Astrocyte (in vitro differentiated cells and primary cell): ENCODE measurements at regions not wholly inside any gene's neighbourhood (a gene's known extent, or its start where the extent isn't known, plus 50 kb on each side); places are given as distances from the start of the nearest gene placed in this dataset.

Experiments
- DNase-seq: peaks from one replicate; pipeline ENCODE4 v3.0.0-alpha.2; 2010; ENCODE audit warnings: low read depth
- FAIRE-seq: peaks from 2 replicates; lab custom pipeline; 2011; peaks lifted over from hg19 to GRCh38; lab: Jason Lieb, UNC
- H2AFZ ChIP-seq: 2 replicates; pipeline ENCODE4 v1.6.0; 2012; ENCODE audit warnings: low read depth, low read length, inconsistent platforms
- H3K27ac ChIP-seq: 2 replicates; pipeline ENCODE4 v1.5.1; 2011; ENCODE audit warnings: low read depth, low read length, inconsistent platforms
- H3K27me3 ChIP-seq: 2 replicates; pipeline ENCODE4 v1.6.0; 2011; ENCODE audit warnings: low read length, inconsistent platforms; ENCODE audit not compliant: insufficient read depth
- H3K36me3 ChIP-seq: 2 replicates; pipeline ENCODE4 v1.5.1; 2011; ENCODE audit warnings: low read length, inconsistent platforms; ENCODE audit not compliant: insufficient read depth
- H3K4me1 ChIP-seq: 2 replicates; pipeline ENCODE4 v1.5.1; 2011; ENCODE audit warnings: low read length, inconsistent platforms; ENCODE audit not compliant: insufficient read depth
- H3K4me2 ChIP-seq: 2 replicates; pipeline ENCODE4 v1.6.0; 2012; ENCODE audit warnings: low read length, inconsistent platforms
- H3K4me3 ChIP-seq: 2 replicates; pipeline ENCODE4 v1.5.1; 2011; ENCODE audit warnings: low read depth, mild to moderate bottlenecking, low read length, inconsistent platforms; ENCODE audit not compliant: insufficient read depth
- H3K79me2 ChIP-seq: 2 replicates; pipeline ENCODE4 v1.6.0; 2012; ENCODE audit warnings: mild to moderate bottlenecking, low read length, inconsistent platforms; ENCODE audit not compliant: insufficient read depth
- H3K9ac ChIP-seq: 2 replicates; pipeline ENCODE4 v1.6.0; 2012; ENCODE audit warnings: mild to moderate bottlenecking, low read length, inconsistent platforms
- H3K9me3 ChIP-seq: 2 replicates; pipeline ENCODE4 v1.5.1; 2012; ENCODE audit warnings: low read depth, mild to moderate bottlenecking, low read length, inconsistent platforms; ENCODE audit not compliant: insufficient read depth
- H4K20me1 ChIP-seq: 2 replicates; pipeline ENCODE4 v1.6.0; 2012; ENCODE audit warnings: low read length, inconsistent platforms; ENCODE audit not compliant: insufficient read depth
- H3K27ac Mint-ChIP-seq: one replicate; pipeline ENCODE4 v1.8.0; 2021; ENCODE audit warnings: mild to moderate bottlenecking, mixed read lengths; ENCODE audit not compliant: unreplicated experiment
- H3K27me3 Mint-ChIP-seq: one replicate; pipeline ENCODE4 v1.8.0; 2021; ENCODE audit warnings: low read depth, mixed read lengths; ENCODE audit not compliant: unreplicated experiment
- H3K36me3 Mint-ChIP-seq: one replicate; pipeline ENCODE4 v1.8.0; 2021; ENCODE audit warnings: low read depth, mixed read lengths; ENCODE audit not compliant: unreplicated experiment
- H3K4me1 Mint-ChIP-seq: one replicate; pipeline ENCODE4 v1.8.0; 2021; ENCODE audit warnings: low read depth, mixed read lengths; ENCODE audit not compliant: unreplicated experiment
- H3K4me3 Mint-ChIP-seq: one replicate; pipeline ENCODE4 v1.8.0; 2021; ENCODE audit warnings: mild to moderate bottlenecking, moderate library complexity, mixed read lengths; ENCODE audit not compliant: unreplicated experiment
- H3K9me3 Mint-ChIP-seq: one replicate; pipeline ENCODE4 v1.8.0; 2021; ENCODE audit warnings: mild to moderate bottlenecking, mixed read lengths; ENCODE audit not compliant: unreplicated experiment
- EZH2 ChIP-seq: IDR thresholded peaks from 2 replicates; pipeline ENCODE4 v1.6.1; 2012; ENCODE audit warnings: mild to moderate bottlenecking, low read length, inconsistent platforms; ENCODE audit not compliant: insufficient read depth
- TF ChIP-seq, protein P1 (sequence below): IDR thresholded peaks from 2 replicates; pipeline ENCODE4 v1.5.1; 2011; ENCODE audit warnings: low read depth, mild to moderate bottlenecking, inconsistent platforms, low read length, moderate library complexity; ENCODE audit not compliant: insufficient read depth

DNA sequence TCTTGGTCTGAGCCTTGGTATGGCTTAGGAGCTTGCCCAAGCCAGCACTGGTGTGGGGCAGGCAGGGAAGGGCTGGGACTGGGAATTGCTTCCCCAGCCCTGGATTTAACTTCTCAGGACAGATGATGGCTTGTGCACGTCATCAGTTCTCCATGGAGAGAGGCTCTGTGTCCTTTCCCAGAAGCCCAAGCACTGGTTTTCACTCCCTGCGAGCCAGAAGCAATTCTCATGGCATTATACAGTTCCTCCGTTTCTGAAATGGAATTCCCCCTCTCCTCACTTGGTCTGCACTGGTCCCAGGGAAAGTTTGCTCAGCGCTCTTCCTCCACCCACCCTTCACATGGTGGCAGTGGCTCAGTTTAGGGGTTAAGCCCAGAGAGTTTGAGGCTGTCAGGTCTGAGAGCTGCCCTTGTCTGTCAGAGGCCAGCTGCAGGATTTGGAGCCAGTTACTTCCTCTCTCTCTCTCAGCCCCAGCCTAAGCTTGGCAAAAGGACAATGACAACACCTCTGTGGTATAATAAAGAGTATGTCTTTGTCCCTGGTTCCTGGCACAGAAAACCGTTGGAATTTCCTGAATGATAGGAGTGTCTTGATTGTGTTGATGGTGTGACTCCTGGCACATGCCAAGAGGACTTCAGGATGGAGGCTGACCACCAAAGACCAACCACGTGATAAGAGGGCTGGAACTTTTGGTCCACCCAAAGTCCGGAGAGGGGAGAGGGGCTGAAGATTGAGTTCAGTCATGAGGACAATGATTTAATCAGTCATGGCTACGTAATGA, 219.6 kb upstream of the TNRC6C start:
- no peaks in the 10 kb centered on the region for H4K20me1 ChIP-seq
- H3K9me3 ChIP-seq, result peaks cover 4% of the 10 kb centered on the region
- Mint-ChIP-seq H3K36me3 (no peaks in the 10 kb centered on the region), H3K27ac (no peak overlapping the region), H3K4me1 (peaks cover 2% of the 10 kb centered on the region), H3K4me3 (no peak overlapping the region), H3K9me3 (peaks cover 3% of the 10 kb centered on the region), H3K27me3 (peaks cover 50% of the 10 kb centered on the region)
- H3K4me3 ChIP-seq, result no peak overlapping the region
- H3K9ac ChIP-seq, result no peak overlapping the region
- FAIRE-seq (no peak), DNase-seq (no peak)
- H3K4me1 ChIP-seq, result no peaks in the 10 kb centered on the region
- no peak overlapping the region for H3K27ac ChIP-seq
- H2AFZ ChIP-seq, result no peak overlapping the region
- no peaks in the 10 kb centered on the region for H3K79me2 ChIP-seq
- H3K27me3 ChIP-seq, result peaks cover 19% of the 10 kb centered on the region
- H3K4me2 ChIP-seq, result no peak overlapping the region
- TF ChIP-seq, protein P1, sequence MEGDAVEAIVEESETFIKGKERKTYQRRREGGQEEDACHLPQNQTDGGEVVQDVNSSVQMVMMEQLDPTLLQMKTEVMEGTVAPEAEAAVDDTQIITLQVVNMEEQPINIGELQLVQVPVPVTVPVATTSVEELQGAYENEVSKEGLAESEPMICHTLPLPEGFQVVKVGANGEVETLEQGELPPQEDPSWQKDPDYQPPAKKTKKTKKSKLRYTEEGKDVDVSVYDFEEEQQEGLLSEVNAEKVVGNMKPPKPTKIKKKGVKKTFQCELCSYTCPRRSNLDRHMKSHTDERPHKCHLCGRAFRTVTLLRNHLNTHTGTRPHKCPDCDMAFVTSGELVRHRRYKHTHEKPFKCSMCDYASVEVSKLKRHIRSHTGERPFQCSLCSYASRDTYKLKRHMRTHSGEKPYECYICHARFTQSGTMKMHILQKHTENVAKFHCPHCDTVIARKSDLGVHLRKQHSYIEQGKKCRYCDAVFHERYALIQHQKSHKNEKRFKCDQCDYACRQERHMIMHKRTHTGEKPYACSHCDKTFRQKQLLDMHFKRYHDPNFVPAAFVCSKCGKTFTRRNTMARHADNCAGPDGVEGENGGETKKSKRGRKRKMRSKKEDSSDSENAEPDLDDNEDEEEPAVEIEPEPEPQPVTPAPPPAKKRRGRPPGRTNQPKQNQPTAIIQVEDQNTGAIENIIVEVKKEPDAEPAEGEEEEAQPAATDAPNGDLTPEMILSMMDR, result no peak
- TF ChIP-seq EZH2, result no peak
- H3K36me3 ChIP-seq, result no peaks in the 10 kb centered on the region

DNA sequence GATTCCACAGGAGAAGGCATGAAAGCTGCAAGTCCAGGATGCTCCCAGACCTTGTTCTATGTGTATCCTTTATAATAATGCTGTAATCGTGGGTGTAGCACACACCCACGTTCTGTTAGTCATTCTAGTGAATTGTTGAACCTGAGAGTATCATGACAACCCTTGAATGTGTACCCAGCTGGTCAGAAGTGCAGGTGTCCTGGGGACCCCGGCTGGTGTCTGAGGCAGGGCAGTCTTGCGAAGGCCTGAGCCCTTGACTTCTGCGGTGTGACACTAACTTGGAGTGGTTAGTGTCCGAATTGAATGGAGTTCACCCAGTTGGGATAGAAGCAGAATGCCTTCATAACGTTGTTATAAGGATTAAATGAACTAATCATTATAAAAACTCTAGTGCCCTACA, 218.0 kb upstream of the TNRC6C start:
- Histone ChIP-seq H3K9ac (no peak overlapping the region), H4K20me1 (no peaks in the 10 kb centered on the region), H3K27me3 (peaks cover 12% of the 10 kb centered on the region), H3K9me3 (peaks cover 4% of the 10 kb centered on the region), H3K36me3 (no peaks in the 10 kb centered on the region), H3K27ac (no peak overlapping the region), H3K4me3 (no peak overlapping the region), H3K4me1 (no peaks in the 10 kb centered on the region), H2AFZ (no peak overlapping the region), H3K4me2 (no peak overlapping the region), H3K79me2 (no peaks in the 10 kb centered on the region)
- FAIRE-seq (no peak), DNase-seq (no peak)
- H3K27ac Mint-ChIP-seq, result no peak overlapping the region
- H3K9me3 Mint-ChIP-seq, result peaks cover 8% of the 10 kb centered on the region
- no peaks in the 10 kb centered on the region for H3K4me1 Mint-ChIP-seq
- H3K36me3 Mint-ChIP-seq, result no peaks in the 10 kb centered on the region
- TF ChIP-seq, protein P1, result no peak
- TF ChIP-seq EZH2, result no peak
- no peak overlapping the region for H3K4me3 Mint-ChIP-seq
- H3K27me3 Mint-ChIP-seq, result peaks cover 57% of the 10 kb centered on the region

DNA sequence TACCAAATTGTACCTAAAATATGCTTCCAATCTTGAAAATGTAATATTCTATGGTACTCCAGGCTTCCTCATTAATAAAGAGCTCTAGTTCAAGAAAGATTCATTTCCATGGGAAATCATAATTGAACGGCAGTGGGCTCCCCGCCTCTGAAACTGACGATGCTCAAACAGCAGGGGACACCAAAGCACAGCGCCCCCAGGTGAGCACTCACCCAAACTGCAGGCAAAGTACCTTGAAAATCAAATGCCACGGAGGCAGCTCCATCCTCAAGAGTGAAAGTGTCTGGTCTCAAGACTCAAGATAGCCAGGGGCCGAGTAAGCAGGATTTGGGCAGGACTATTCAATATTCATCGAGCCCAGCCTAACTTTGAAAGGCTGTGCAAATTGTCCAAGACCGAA, 217.4 kb upstream of the TNRC6C start:
- H3K4me3 ChIP-seq, result no peak overlapping the region
- no peaks in the 10 kb centered on the region for H3K79me2 ChIP-seq
- H3K9me3 ChIP-seq, result peaks cover 4% of the 10 kb centered on the region
- no peak overlapping the region for H3K27ac Mint-ChIP-seq
- H4K20me1 ChIP-seq, result no peaks in the 10 kb centered on the region
- no peak for FAIRE-seq
- no peaks in the 10 kb centered on the region for H3K4me1 Mint-ChIP-seq
- no peak overlapping the region for H3K9ac ChIP-seq
- H3K27me3 ChIP-seq, result peaks cover 12% of the 10 kb centered on the region
- H3K27me3 Mint-ChIP-seq, result peaks cover 57% of the 10 kb centered on the region
- H3K4me2 ChIP-seq, result no peak overlapping the region
- no peaks in the 10 kb centered on the region for H3K36me3 ChIP-seq
- no peak overlapping the region for H2AFZ ChIP-seq
- H3K4me3 Mint-ChIP-seq, result no peak overlapping the region
- H3K36me3 Mint-ChIP-seq, result no peaks in the 10 kb centered on the region
- TF ChIP-seq, protein P1, result peak; percentile 14
- no peak for TF ChIP-seq EZH2
- H3K9me3 Mint-ChIP-seq, result peaks cover 15% of the 10 kb centered on the region
- no peak for DNase-seq
- H3K27ac ChIP-seq, result no peak overlapping the region
- no peaks in the 10 kb centered on the region for H3K4me1 ChIP-seq
